ENCODE measurements at regions not wholly inside any gene's neighbourhood (a gene's known extent, or its start where the extent isn't known, plus 50 kb on each side); places are given as distances from the start of the nearest gene placed in this dataset.

GRCh38 chr2:83516503-83516902 is 942.6 kb downstream of the SUCLG1 start:
- FAIRE-seq (no peak), DNase-seq (ENCODE audit: low read depth, low spot score) (no peak)
- dilution Hi-C loops (cut with MboI; ENCODE audit: extremely low pct_ligation_motif_present, low sequenced_read_pairs) = no loop called here
- Histone ChIP-seq H3K27ac (ENCODE audit: control insufficient read depth, insufficient read depth, low read length) (no peak overlapping the region), H3K9ac (ENCODE audit: control insufficient read depth, extremely low read depth, insufficient read depth, low read length) (no peak overlapping the region), H3K79me2 (ENCODE audit: control insufficient read depth, insufficient read depth, low read length) (no peaks in the 10 kb centered on the region), H3K36me3 (ENCODE audit: control insufficient read depth in 2 of 2, extremely low read depth in 1 of 2, insufficient read depth in 2 of 2, low read length in 2 of 2) (no peaks in the 10 kb centered on the region), H3K9me1 (ENCODE audit: control insufficient read depth, extremely low read depth, insufficient read depth, low read length) (no peaks in the 10 kb centered on the region), H3K4me2 (ENCODE audit: control insufficient read depth, extremely low read depth, insufficient read depth, low read depth, low read length) (no peak overlapping the region), H3K4me1 (ENCODE audit: control insufficient read depth, extremely low read depth, insufficient read depth, low read length) (no peaks in the 10 kb centered on the region), H3K4me3 (ENCODE audit: control insufficient read depth in 2 of 3, extremely low read depth in 1 of 3, insufficient read depth in 2 of 3, low read depth in 1 of 3, low read length in 3 of 3) (no peak overlapping the region), H4K20me1 (ENCODE audit: control insufficient read depth, extremely low read depth, insufficient read depth, low read length) (no peaks in the 10 kb centered on the region), H3K9me3 (ENCODE audit: control insufficient read depth, low read depth, low read length) (peaks cover 3% of the 10 kb centered on the region), H3K27me3 (ENCODE audit: control insufficient read depth, extremely low read depth, insufficient read depth, low read length) (no peaks in the 10 kb centered on the region), H2AFZ (ENCODE audit: control insufficient read depth, low read length) (no peak overlapping the region)
- TF ChIP-seq CTCF (optimal IDR thresholded peaks at IDR 0.05 in 1 of 3, IDR thresholded peaks at IDR 0.05 in 1 of 3, conservative IDR thresholded peaks at IDR 0.05 in 1 of 3; ENCODE audit: extremely low read depth in 1 of 3, insufficient read depth in 2 of 3, low read length in 3 of 3) (no peak), EZH2 (IDR thresholded peaks at IDR 0.05; ENCODE audit: low read length) (no peak)

GRCh38 chr2:83487451-83487850 is 971.6 kb downstream of the SUCLG1 start:
- dilution Hi-C loops (cut with MboI; ENCODE audit: extremely low pct_ligation_motif_present, low sequenced_read_pairs) = no loop called here
- no peak for FAIRE-seq

More at GRCh38 chr2:83487451-83487850, 971.6 kb downstream of the SUCLG1 start:
- H3K79me2 ChIP-seq (ENCODE audit: control insufficient read depth, insufficient read depth, low read length) = no peaks in the 10 kb centered on the region
- H3K9me3 ChIP-seq (ENCODE audit: control insufficient read depth, low read depth, low read length) = no peaks in the 10 kb centered on the region
- H4K20me1 ChIP-seq (ENCODE audit: control insufficient read depth, extremely low read depth, insufficient read depth, low read length) = no peaks in the 10 kb centered on the region
- H3K9me1 ChIP-seq (ENCODE audit: control insufficient read depth, extremely low read depth, insufficient read depth, low read length) = no peaks in the 10 kb centered on the region
- no peak overlapping the region for H3K4me3 ChIP-seq (ENCODE audit: control insufficient read depth in 2 of 3, extremely low read depth in 1 of 3, insufficient read depth in 2 of 3, low read depth in 1 of 3, low read length in 3 of 3)
- no peaks in the 10 kb centered on the region for H3K36me3 ChIP-seq (ENCODE audit: control insufficient read depth in 2 of 2, extremely low read depth in 1 of 2, insufficient read depth in 2 of 2, low read length in 2 of 2)
- no peak overlapping the region for H3K4me2 ChIP-seq (ENCODE audit: control insufficient read depth, extremely low read depth, insufficient read depth, low read depth, low read length)
- no peaks in the 10 kb centered on the region for H3K27me3 ChIP-seq (ENCODE audit: control insufficient read depth, extremely low read depth, insufficient read depth, low read length)
- no peak for TF ChIP-seq CTCF (optimal IDR thresholded peaks at IDR 0.05 in 1 of 3, IDR thresholded peaks at IDR 0.05 in 1 of 3, conservative IDR thresholded peaks at IDR 0.05 in 1 of 3; ENCODE audit: extremely low read depth in 1 of 3, insufficient read depth in 2 of 3, low read length in 3 of 3)
- no peak for TF ChIP-seq EZH2 (IDR thresholded peaks at IDR 0.05; ENCODE audit: low read length)
- H2AFZ ChIP-seq (ENCODE audit: control insufficient read depth, low read length) = no peak overlapping the region
- H3K9ac ChIP-seq (ENCODE audit: control insufficient read depth, extremely low read depth, insufficient read depth, low read length) = no peak overlapping the region
- no peak for DNase-seq (ENCODE audit: low read depth, low spot score)
- no peak overlapping the region for H3K27ac ChIP-seq (ENCODE audit: control insufficient read depth, insufficient read depth, low read length)
- H3K4me1 ChIP-seq (ENCODE audit: control insufficient read depth, extremely low read depth, insufficient read depth, low read length) = no peaks in the 10 kb centered on the region
